ENCODE measurements at regions not wholly inside any gene's neighbourhood (a gene's known extent, or its start where the extent isn't known, plus 50 kb on each side); places are given as distances from the start of the nearest gene placed in this dataset.

DNA sequence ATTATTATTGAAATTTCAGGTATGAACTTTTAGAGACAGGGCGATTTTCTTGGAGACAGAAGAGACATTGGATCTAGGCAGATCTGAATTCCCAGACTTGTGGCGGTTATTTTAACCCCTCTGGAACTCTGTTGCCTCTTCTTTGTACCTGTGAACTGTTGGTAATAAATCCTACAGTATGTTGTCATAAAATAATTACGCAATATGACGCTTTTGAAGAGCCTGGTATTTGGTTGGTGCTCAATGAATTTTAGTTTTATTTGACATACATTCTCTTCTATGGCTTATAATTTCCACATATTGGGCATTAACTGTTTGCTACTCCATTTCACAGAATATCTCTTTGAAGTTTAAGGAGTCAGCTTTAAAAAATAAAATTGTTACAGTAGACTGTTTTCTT is 1496.1 kb upstream of the IGFBP7 start:
- Histone ChIP-seq H3K36me3 (ENCODE audit: insufficient read depth, low read length) (no peaks in the 10 kb centered on the region), H3K27me3 (ENCODE audit: insufficient read depth, low read depth, low read length) (no peaks in the 10 kb centered on the region), H3K9ac (ENCODE audit: low read length) (no peak overlapping the region), H3K79me2 (replicated peaks; ENCODE audit: insufficient read depth, low read length) (no peaks in the 10 kb centered on the region), H2AFZ (ENCODE audit: low read depth, low read length) (no peak overlapping the region), H3F3A (ENCODE audit: insufficient read depth, low read length, poor library complexity, severe bottlenecking) (no peaks in the 10 kb centered on the region), H4K20me1 (ENCODE audit: insufficient read depth) (no peaks in the 10 kb centered on the region), H3K4me3 (ENCODE audit: low read length) (no peak overlapping the region), H3K9me3 (ENCODE audit: low read length) (no peaks in the 10 kb centered on the region), H3K4me2 (ENCODE audit: low read length) (no peak overlapping the region), H3K9me2 (ENCODE audit: insufficient read depth, low read length) (no peaks in the 10 kb centered on the region), H3K27ac (ENCODE audit: low read length) (no peak overlapping the region)
- no peak for TF ChIP-seq POLR2AphosphoS5 (IDR thresholded peaks at IDR 0.05)
- no peak for TF ChIP-seq TAF1 (IDR thresholded peaks at IDR 0.05; ENCODE audit: low read depth)
- TF ChIP-seq, protein P1, sequence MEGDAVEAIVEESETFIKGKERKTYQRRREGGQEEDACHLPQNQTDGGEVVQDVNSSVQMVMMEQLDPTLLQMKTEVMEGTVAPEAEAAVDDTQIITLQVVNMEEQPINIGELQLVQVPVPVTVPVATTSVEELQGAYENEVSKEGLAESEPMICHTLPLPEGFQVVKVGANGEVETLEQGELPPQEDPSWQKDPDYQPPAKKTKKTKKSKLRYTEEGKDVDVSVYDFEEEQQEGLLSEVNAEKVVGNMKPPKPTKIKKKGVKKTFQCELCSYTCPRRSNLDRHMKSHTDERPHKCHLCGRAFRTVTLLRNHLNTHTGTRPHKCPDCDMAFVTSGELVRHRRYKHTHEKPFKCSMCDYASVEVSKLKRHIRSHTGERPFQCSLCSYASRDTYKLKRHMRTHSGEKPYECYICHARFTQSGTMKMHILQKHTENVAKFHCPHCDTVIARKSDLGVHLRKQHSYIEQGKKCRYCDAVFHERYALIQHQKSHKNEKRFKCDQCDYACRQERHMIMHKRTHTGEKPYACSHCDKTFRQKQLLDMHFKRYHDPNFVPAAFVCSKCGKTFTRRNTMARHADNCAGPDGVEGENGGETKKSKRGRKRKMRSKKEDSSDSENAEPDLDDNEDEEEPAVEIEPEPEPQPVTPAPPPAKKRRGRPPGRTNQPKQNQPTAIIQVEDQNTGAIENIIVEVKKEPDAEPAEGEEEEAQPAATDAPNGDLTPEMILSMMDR (IDR thresholded peaks at IDR 0.05; ENCODE audit: poor library complexity, severe bottlenecking) = no peak
- TF ChIP-seq RAD21 (conservative IDR thresholded peaks at IDR 0.05) = no peak
- no peak for TF ChIP-seq EZH2 (IDR thresholded peaks at IDR 0.05; ENCODE audit: borderline replicate concordance, insufficient read depth, low read length, poor library complexity, severe bottlenecking)
- no peak for TF ChIP-seq MXI1 (conservative IDR thresholded peaks at IDR 0.05; ENCODE audit: poor library complexity, severe bottlenecking)
- no peak for TF ChIP-seq SMC3 (conservative IDR thresholded peaks at IDR 0.05; ENCODE audit: poor library complexity)
- TF ChIP-seq, protein P2, sequence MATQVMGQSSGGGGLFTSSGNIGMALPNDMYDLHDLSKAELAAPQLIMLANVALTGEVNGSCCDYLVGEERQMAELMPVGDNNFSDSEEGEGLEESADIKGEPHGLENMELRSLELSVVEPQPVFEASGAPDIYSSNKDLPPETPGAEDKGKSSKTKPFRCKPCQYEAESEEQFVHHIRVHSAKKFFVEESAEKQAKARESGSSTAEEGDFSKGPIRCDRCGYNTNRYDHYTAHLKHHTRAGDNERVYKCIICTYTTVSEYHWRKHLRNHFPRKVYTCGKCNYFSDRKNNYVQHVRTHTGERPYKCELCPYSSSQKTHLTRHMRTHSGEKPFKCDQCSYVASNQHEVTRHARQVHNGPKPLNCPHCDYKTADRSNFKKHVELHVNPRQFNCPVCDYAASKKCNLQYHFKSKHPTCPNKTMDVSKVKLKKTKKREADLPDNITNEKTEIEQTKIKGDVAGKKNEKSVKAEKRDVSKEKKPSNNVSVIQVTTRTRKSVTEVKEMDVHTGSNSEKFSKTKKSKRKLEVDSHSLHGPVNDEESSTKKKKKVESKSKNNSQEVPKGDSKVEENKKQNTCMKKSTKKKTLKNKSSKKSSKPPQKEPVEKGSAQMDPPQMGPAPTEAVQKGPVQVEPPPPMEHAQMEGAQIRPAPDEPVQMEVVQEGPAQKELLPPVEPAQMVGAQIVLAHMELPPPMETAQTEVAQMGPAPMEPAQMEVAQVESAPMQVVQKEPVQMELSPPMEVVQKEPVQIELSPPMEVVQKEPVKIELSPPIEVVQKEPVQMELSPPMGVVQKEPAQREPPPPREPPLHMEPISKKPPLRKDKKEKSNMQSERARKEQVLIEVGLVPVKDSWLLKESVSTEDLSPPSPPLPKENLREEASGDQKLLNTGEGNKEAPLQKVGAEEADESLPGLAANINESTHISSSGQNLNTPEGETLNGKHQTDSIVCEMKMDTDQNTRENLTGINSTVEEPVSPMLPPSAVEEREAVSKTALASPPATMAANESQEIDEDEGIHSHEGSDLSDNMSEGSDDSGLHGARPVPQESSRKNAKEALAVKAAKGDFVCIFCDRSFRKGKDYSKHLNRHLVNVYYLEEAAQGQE (IDR thresholded peaks at IDR 0.05; ENCODE audit: borderline replicate concordance) = no peak
- TF ChIP-seq EP300 (conservative IDR thresholded peaks at IDR 0.05; ENCODE audit: poor library complexity, severe bottlenecking) = no peak

- Histone ChIP-seq H3K9me3 (ENCODE audit: low read length) (no peaks in the 10 kb centered on the region), H3K79me2 (replicated peaks; ENCODE audit: insufficient read depth, low read length) (no peaks in the 10 kb centered on the region), H3K4me2 (ENCODE audit: low read length) (no peak overlapping the region), H3K9me2 (ENCODE audit: insufficient read depth, low read length) (no peaks in the 10 kb centered on the region), H3K36me3 (ENCODE audit: insufficient read depth, low read length) (no peaks in the 10 kb centered on the region), H2AFZ (ENCODE audit: low read depth, low read length) (no peak overlapping the region), H3K9ac (ENCODE audit: low read length) (no peak overlapping the region), H3F3A (ENCODE audit: insufficient read depth, low read length, poor library complexity, severe bottlenecking) (no peaks in the 10 kb centered on the region), H3K27me3 (ENCODE audit: insufficient read depth, low read depth, low read length) (no peaks in the 10 kb centered on the region), H3K4me3 (ENCODE audit: low read length) (no peak overlapping the region), H3K27ac (ENCODE audit: low read length) (no peak overlapping the region), H4K20me1 (ENCODE audit: insufficient read depth) (no peaks in the 10 kb centered on the region)
- TF ChIP-seq EP300 (conservative IDR thresholded peaks at IDR 0.05; ENCODE audit: poor library complexity, severe bottlenecking) (peak; percentile 86), MXI1 (conservative IDR thresholded peaks at IDR 0.05; ENCODE audit: poor library complexity, severe bottlenecking) (no peak), POLR2AphosphoS5 (IDR thresholded peaks at IDR 0.05) (peak; percentile 60), EZH2 (IDR thresholded peaks at IDR 0.05; ENCODE audit: borderline replicate concordance, insufficient read depth, low read length, poor library complexity, severe bottlenecking) (no peak), SMC3 (conservative IDR thresholded peaks at IDR 0.05; ENCODE audit: poor library complexity) (peak; percentile 18), RAD21 (conservative IDR thresholded peaks at IDR 0.05) (peak; percentile 23)
- TF ChIP-seq, protein P1 (IDR thresholded peaks at IDR 0.05; ENCODE audit: poor library complexity, severe bottlenecking) = no peak
- TF ChIP-seq, protein P2 (IDR thresholded peaks at IDR 0.05; ENCODE audit: borderline replicate concordance) = peak; percentile 25
These were observed 1493.8 kb upstream of the IGFBP7 start for GRCh38 chr4:58603951-58604350.
